GM18870 (cell line): ENCODE measurements at regions not wholly inside any gene's neighbourhood (a gene's known extent, or its start where the extent isn't known, plus 50 kb on each side); places are given as distances from the start of the nearest gene placed in this dataset.
A peak's percentile ranks its signal among the peaks of the same experiment; 100 is the strongest.

ENCODE experiments used
- ATAC-seq: cut with Tn5 transposase; IDR thresholded peaks from one replicate; pipeline ENCODE4 v1.9.1; 2021; ENCODE audit warnings: moderate library complexity; ENCODE audit not compliant: unreplicated experiment

- peak; percentile 54 for ATAC-seq
These were observed 203.1 kb upstream of the PDE1C start for GRCh38 chr7:32273297-32273696.

- no peak for ATAC-seq
These were observed 196.8 kb upstream of the PDE1C start for GRCh38 chr7:32266932-32267475.

GRCh38 chr7:32264702-32265284 is 194.6 kb upstream of the PDE1C start:
- ATAC-seq = no peak

- ATAC-seq = no peak
These were observed 193.4 kb upstream of the PDE1C start for GRCh38 chr7:32263611-32264010.

GRCh38 chr7:32262315-32262714 is 192.1 kb upstream of the PDE1C start:
- no peak for ATAC-seq

- peak; percentile 98 for ATAC-seq
These were observed 189.9 kb upstream of the PDE1C start for GRCh38 chr7:32259931-32260596.

GRCh38 chr7:32258265-32258664 is 188.1 kb upstream of the PDE1C start:
- ATAC-seq = no peak

GRCh38 chr7:32257621-32258020 is 187.4 kb upstream of the PDE1C start:
- ATAC-seq = no peak

GRCh38 chr7:32256811-32257210 is 186.6 kb upstream of the PDE1C start:
- no peak for ATAC-seq

GRCh38 chr7:32256376-32256775 is 186.2 kb upstream of the PDE1C start:
- ATAC-seq = no peak

GRCh38 chr7:32255036-32255435 is 184.8 kb upstream of the PDE1C start:
- ATAC-seq = no peak

GRCh38 chr7:32253299-32253698 is 183.1 kb upstream of the PDE1C start:
- ATAC-seq = no peak

- no peak for ATAC-seq
These were observed 181.5 kb upstream of the PDE1C start for GRCh38 chr7:32251659-32252058.

GRCh38 chr7:32250471-32251260 is 180.5 kb upstream of the PDE1C start:
- no peak for ATAC-seq

GRCh38 chr7:32250003-32250402 is 179.8 kb upstream of the PDE1C start:
- no peak for ATAC-seq

GRCh38 chr7:32248522-32248921 is 178.3 kb upstream of the PDE1C start:
- no peak for ATAC-seq

GRCh38 chr7:32244806-32245345 is 174.7 kb upstream of the PDE1C start:
- ATAC-seq = no peak

GRCh38 chr7:32243687-32244290 is 173.6 kb upstream of the PDE1C start:
- no peak for ATAC-seq

- no peak for ATAC-seq
These were observed 172.2 kb upstream of the PDE1C start for GRCh38 chr7:32242436-32242835.

GRCh38 chr7:32241636-32242035 is 171.4 kb upstream of the PDE1C start:
- no peak for ATAC-seq

- no peak for ATAC-seq
These were observed 169.6 kb upstream of the PDE1C start for GRCh38 chr7:32239764-32240163.
